GM12891 (cell line): ENCODE measurements at regions not wholly inside any gene's neighbourhood (a gene's known extent, or its start where the extent isn't known, plus 50 kb on each side); places are given as distances from the start of the nearest gene placed in this dataset.

Experiments
- POLR2A ChIP-seq: IDR thresholded peaks from 2 replicates; pipeline ENCODE4 v1.6.1; 2011; ENCODE audit warnings: low read depth, low read length, control low read depth
- TAF1 ChIP-seq: IDR thresholded peaks from 2 replicates; pipeline ENCODE4 v1.6.1; 2011; ENCODE audit warnings: low read depth, low read length, control low read depth

DNA sequence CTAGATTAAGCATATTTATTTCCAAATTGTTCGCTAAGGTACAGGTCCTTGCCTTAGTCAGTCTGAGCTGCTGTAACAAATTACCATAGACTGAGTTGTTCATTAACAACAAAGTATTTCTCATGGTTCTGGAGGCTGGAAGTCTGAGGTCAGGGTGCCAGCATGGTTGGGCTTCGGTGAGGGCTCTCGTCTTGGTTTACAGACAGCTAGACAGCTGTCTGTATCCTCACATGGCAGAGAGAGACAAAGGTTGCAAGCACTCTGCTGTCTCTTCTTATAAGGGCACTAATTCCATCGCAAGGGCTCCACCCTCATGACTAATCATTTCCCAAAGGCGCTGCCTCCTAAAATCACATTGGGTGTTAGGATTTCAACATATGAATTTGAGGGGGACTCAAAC, 115.3 kb upstream of the GMDS start:
- TF ChIP-seq POLR2A (no peak), TAF1 (no peak)
